A673 (cell line): ENCODE measurements at regions not wholly inside any gene's neighbourhood (a gene's known extent, or its start where the extent isn't known, plus 50 kb on each side); places are given as distances from the start of the nearest gene placed in this dataset.

Experiments
- BruUV-seq: library from RNA; stranded (reverse); fragments of 400-500 nt; replicated peaks from 2 replicates; lab custom pipeline; 2021; lab: Mats Ljungman, UMichigan
- CTCF ChIA-PET: fragments of 300-600 bp; sonication (Branson Sonifier 250); formaldehyde crosslinking; loops from one replicate; lab custom pipeline; 2022; ENCODE audit warnings: antibody characterized with exemption; lab: Charles Lee
- POLR2A ChIA-PET: fragments of 300-600 bp; sonication (Branson Sonifier 250); formaldehyde crosslinking; loops from one replicate; lab custom pipeline; 2022; ENCODE audit warnings: antibody characterized with exemption; ENCODE audit not compliant: low non-redundant PET; lab: Charles Lee
- DNase-seq: peaks from one replicate; pipeline ENCODE4 v3.0.0-alpha.2; 2015; ENCODE audit warnings: low spot score
- H3K27ac ChIP-seq: fragments of 200-600 bp; sonication (generic); 2 replicates; pipeline ENCODE4 v1.5.1; 2016; ENCODE audit warnings: mixed run types, low read depth, mild to moderate bottlenecking, mixed read lengths, antibody characterized with exemption, low read length; ENCODE audit not compliant: poor library complexity, severe bottlenecking
- H3K27me3 ChIP-seq: fragments of 200-600 bp; sonication (generic); replicated peaks from 2 replicates; pipeline ENCODE4 v1.6.1; 2017; ENCODE audit warnings: mixed run types, low read depth, mild to moderate bottlenecking, mixed read lengths, antibody characterized with exemption, low read length; ENCODE audit not compliant: insufficient read depth, poor library complexity
- H3K36me3 ChIP-seq: fragments of 200-600 bp; sonication (generic); 2 replicates; pipeline ENCODE4 v1.6.1; 2016; ENCODE audit warnings: mixed run types, mild to moderate bottlenecking, mixed read lengths, antibody characterized with exemption, low read length; ENCODE audit not compliant: insufficient read depth, poor library complexity, severe bottlenecking
- H3K4me1 ChIP-seq: fragments of 200-600 bp; sonication (generic); 2 replicates; pipeline ENCODE4 v1.6.1; 2017; ENCODE audit warnings: mixed run types, mild to moderate bottlenecking, mixed read lengths, antibody characterized with exemption, low read length; ENCODE audit not compliant: insufficient read depth, poor library complexity, severe bottlenecking
- H3K4me3 ChIP-seq: fragments of 200-600 bp; sonication (generic); 2 replicates; pipeline ENCODE4 v1.5.1; 2016; ENCODE audit warnings: low read depth, mixed run types, mild to moderate bottlenecking, mixed read lengths, low read length; ENCODE audit not compliant: poor library complexity, severe bottlenecking
- H3K9me3 ChIP-seq: fragments of 200-600 bp; sonication (generic); 2 replicates; pipeline ENCODE4 v1.6.1; 2016; ENCODE audit warnings: mixed run types, low read depth, mild to moderate bottlenecking, mixed read lengths, antibody characterized with exemption, low read length; ENCODE audit not compliant: poor library complexity, severe bottlenecking
- CTCF ChIP-seq: fragments of 300-800, 200-600 bp; sonication (generic); conservative IDR thresholded peaks from 2 replicates; pipeline ENCODE4 v1.5.1; 2017; ENCODE audit warnings: low read depth, mild to moderate bottlenecking, antibody characterized with exemption, low read length, moderate library complexity, mixed read lengths
- EZH2 ChIP-seq: fragments of 200-600 bp; sonication (generic); IDR thresholded peaks from 2 replicates; pipeline ENCODE4 v1.6.1; 2017; ENCODE audit warnings: borderline replicate concordance, low read depth, mild to moderate bottlenecking, mixed read lengths, antibody characterized with exemption, low read length; ENCODE audit not compliant: poor library complexity, severe bottlenecking
- intact Hi-C: fragments of 100-400 bp; cut with micrococcal nuclease; formaldehyde crosslinking; loops from one replicate; pipeline ENCODE4 v1.10.0; 2022; ENCODE audit not compliant: unreplicated experiment

GRCh38 chr11:38246451-38246850 lies 1648.4 kb upstream of the RAG2 start:
- Histone ChIP-seq H3K27ac (no peak overlapping the region), H3K4me3 (no peak overlapping the region), H3K27me3 (no peaks in the 10 kb centered on the region), H3K36me3 (no peaks in the 10 kb centered on the region), H3K9me3 (no peaks in the 10 kb centered on the region), H3K4me1 (no peaks in the 10 kb centered on the region)
- intact Hi-C loops = no loop called here
- CTCF ChIA-PET = no interaction called here
- BruUV-seq = no TSS peak
- POLR2A ChIA-PET = no interaction called here
- no peak for DNase-seq
- no peak for TF ChIP-seq CTCF
- TF ChIP-seq EZH2 = no peak

GRCh38 chr11:38226684-38227083 lies 1628.6 kb upstream of the RAG2 start:
- Histone ChIP-seq H3K36me3 (no peaks in the 10 kb centered on the region), H3K4me3 (no peak overlapping the region), H3K27ac (no peak overlapping the region), H3K9me3 (peaks cover 53% of the 10 kb centered on the region), H3K27me3 (no peaks in the 10 kb centered on the region), H3K4me1 (no peaks in the 10 kb centered on the region)
- BruUV-seq = no TSS peak
- intact Hi-C loops = no loop called here
- TF ChIP-seq CTCF = no peak
- TF ChIP-seq EZH2 = no peak
- no peak for DNase-seq
- ChIA-PET CTCF (no interaction called here), POLR2A (no interaction called here)

GRCh38 chr11:38221295-38221694 lies 1623.3 kb upstream of the RAG2 start:
- no peaks in the 10 kb centered on the region for H3K4me1 ChIP-seq
- TF ChIP-seq CTCF (no peak), EZH2 (no peak)
- no peaks in the 10 kb centered on the region for H3K27me3 ChIP-seq
- H3K4me3 ChIP-seq = no peak overlapping the region
- BruUV-seq = no TSS peak
- intact Hi-C loops = no loop called here
- POLR2A ChIA-PET = no interaction called here
- H3K27ac ChIP-seq = no peak overlapping the region
- DNase-seq = no peak
- CTCF ChIA-PET = no interaction called here
- H3K9me3 ChIP-seq = peaks cover 48% of the 10 kb centered on the region
- H3K36me3 ChIP-seq = no peaks in the 10 kb centered on the region
